HEK293T (cell line): ENCODE measurements at regions not wholly inside any gene's neighbourhood (a gene's known extent, or its start where the extent isn't known, plus 50 kb on each side); places are given as distances from the start of the nearest gene placed in this dataset.

ENCODE experiments used
- CTBP1 ChIP-seq: fragments of 450-650 bp; IDR thresholded peaks from 2 replicates; pipeline ENCODE4 v1.6.1; 2016; ENCODE audit warnings: borderline replicate concordance
- ELF4 ChIP-seq: fragments of 450-650 bp; IDR thresholded peaks from 2 replicates; pipeline ENCODE4 v1.6.1; 2017; ENCODE audit warnings: antibody characterized with exemption
- FOXK2 ChIP-seq: fragments of 450-650 bp; IDR thresholded peaks from 2 replicates; pipeline ENCODE4 v1.6.1; 2016; ENCODE audit warnings: mild to moderate bottlenecking
- NFRKB ChIP-seq: fragments of 450-650 bp; IDR thresholded peaks from 2 replicates; pipeline ENCODE4 v1.6.1; 2016; ENCODE audit warnings: mild to moderate bottlenecking, moderate library complexity
- SP1 ChIP-seq: fragments of 450-650 bp; IDR thresholded peaks from 2 replicates; pipeline ENCODE4 v1.6.1; 2017
- SUZ12 ChIP-seq: fragments of 450-650 bp; IDR thresholded peaks from 2 replicates; pipeline ENCODE4 v1.6.1; 2016; ENCODE audit warnings: mild to moderate bottlenecking
- TARDBP ChIP-seq: fragments of 450-650 bp; IDR thresholded peaks from 2 replicates; pipeline ENCODE4 v1.6.1; 2016

GRCh38 chr7:116337018-116337417, 126.7 kb downstream of the TES start:
- TF ChIP-seq SP1, result no peak
- no peak for TF ChIP-seq ELF4
- TF ChIP-seq TARDBP, result no peak
- no peak for TF ChIP-seq NFRKB
- no peak for TF ChIP-seq SUZ12
- TF ChIP-seq CTBP1, result no peak
- TF ChIP-seq FOXK2, result no peak
